ENCODE measurements at regions not wholly inside any gene's neighbourhood (a gene's known extent, or its start where the extent isn't known, plus 50 kb on each side); places are given as distances from the start of the nearest gene placed in this dataset.
A peak's percentile ranks its signal among the peaks of the same experiment; 100 is the strongest.

GRCh38 chr5:88144219-88145001 lies 124.2 kb downstream of the TMEM161B start:
- DNase-seq = no peak

- no peak for DNase-seq
Measured at GRCh38 chr5:88143693-88144218, 124.9 kb downstream of the TMEM161B start.

- DNase-seq = no peak
Measured at GRCh38 chr5:88142886-88143692, 125.6 kb downstream of the TMEM161B start.

- DNase-seq = no peak
Measured at GRCh38 chr5:88142636-88142885, 126.1 kb downstream of the TMEM161B start.

GRCh38 chr5:88140856-88141752 lies 127.5 kb downstream of the TMEM161B start:
- peak; percentile 95 for DNase-seq

GRCh38 chr5:88140396-88140855 lies 128.2 kb downstream of the TMEM161B start:
- DNase-seq = no peak

GRCh38 chr5:88130211-88130815 lies 138.3 kb downstream of the TMEM161B start:
- no peak for DNase-seq

- no peak for DNase-seq
Measured at GRCh38 chr5:88128813-88129212, 139.8 kb downstream of the TMEM161B start.

GRCh38 chr5:88119535-88120125 lies 149.0 kb downstream of the TMEM161B start:
- no peak for DNase-seq

- no peak for DNase-seq
Measured at GRCh38 chr5:88118179-88118578, 150.5 kb downstream of the TMEM161B start.

- DNase-seq = no peak
Measured at GRCh38 chr5:88117546-88117945, 151.1 kb downstream of the TMEM161B start.

GRCh38 chr5:88116396-88116795 lies 152.2 kb downstream of the TMEM161B start:
- DNase-seq = no peak

GRCh38 chr5:88115211-88115610 lies 153.4 kb downstream of the TMEM161B start:
- DNase-seq = no peak

GRCh38 chr5:88113429-88113828 lies 155.2 kb downstream of the TMEM161B start:
- DNase-seq = no peak

- DNase-seq = no peak
Measured at GRCh38 chr5:88109818-88110217, 158.8 kb downstream of the TMEM161B start.

- no peak for DNase-seq
Measured at GRCh38 chr5:88108490-88109279, 160.0 kb downstream of the TMEM161B start.

GRCh38 chr5:88094906-88095496 lies 173.6 kb downstream of the TMEM161B start:
- DNase-seq = no peak

GRCh38 chr5:88094403-88094802 lies 174.2 kb downstream of the TMEM161B start:
- no peak for DNase-seq

- DNase-seq = no peak
Measured at GRCh38 chr5:88093765-88094164, 174.9 kb downstream of the TMEM161B start.

GRCh38 chr5:88092958-88093605 lies 175.6 kb downstream of the TMEM161B start:
- DNase-seq = no peak

All from NCI-H1436 (cell line).